ENCODE measurements at regions not wholly inside any gene's neighbourhood (a gene's known extent, or its start where the extent isn't known, plus 50 kb on each side); places are given as distances from the start of the nearest gene placed in this dataset.

DNA sequence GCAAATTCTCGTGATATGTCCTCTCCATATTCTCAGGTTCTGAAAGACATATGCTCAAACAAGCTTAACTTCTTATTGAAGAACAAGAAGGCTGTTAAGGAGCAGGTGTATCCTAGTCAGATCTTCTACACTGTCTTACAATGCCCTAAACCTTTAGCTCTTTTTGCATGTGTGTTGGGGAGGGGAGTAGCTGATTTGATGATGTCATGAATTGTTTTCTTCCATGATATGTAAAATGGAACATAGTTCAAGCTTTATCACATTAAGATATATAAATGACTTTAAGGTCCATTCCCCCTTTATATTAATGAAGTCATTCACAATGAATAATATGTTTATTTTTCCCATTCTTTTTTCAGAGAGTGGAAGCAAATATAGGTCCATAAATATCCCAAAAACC lies 332.5 kb upstream of the FAM241A start:
- TF ChIP-seq ZNF274 (IDR thresholded peaks at IDR 0.05; ENCODE audit: low read depth, low read length) (no peak), SUZ12 (IDR thresholded peaks at IDR 0.05; ENCODE audit: extremely low read depth, insufficient read depth, insufficient read length) (no peak)

Measured in NT2/D1 (cell line).